ENCODE measurements at regions not wholly inside any gene's neighbourhood (a gene's known extent, or its start where the extent isn't known, plus 50 kb on each side); places are given as distances from the start of the nearest gene placed in this dataset.

GRCh38 chr14:49173765-49174373 is 412.3 kb downstream of the RPS29 start:
- no peaks in the 10 kb centered on the region for H3K4me1 Mint-ChIP-seq (ENCODE audit: low read depth in 2 of 2)
- no peak for DNase-seq
- H3K27me3 Mint-ChIP-seq: no peaks in the 10 kb centered on the region
- no peak overlapping the region for H3K4me3 Mint-ChIP-seq
- ATAC-seq (replicated peaks): no peak
- no peak overlapping the region for H3K27ac Mint-ChIP-seq
- H3K9me3 Mint-ChIP-seq: peaks cover 6 to 9% of the 10 kb centered on the region in 2 donors
- no peaks in the 10 kb centered on the region for H3K36me3 Mint-ChIP-seq (ENCODE audit: insufficient read depth)

- no peak for ATAC-seq (replicated peaks)
- H3K9me3 Mint-ChIP-seq: peaks cover 1 to 10% of the 10 kb centered on the region in 2 donors
- H3K36me3 Mint-ChIP-seq (ENCODE audit: insufficient read depth): no peaks in the 10 kb centered on the region
- no peaks in the 10 kb centered on the region for H3K4me1 Mint-ChIP-seq (ENCODE audit: low read depth in 2 of 2)
- DNase-seq: no peak
- no peak overlapping the region for H3K27ac Mint-ChIP-seq
- no peaks in the 10 kb centered on the region for H3K27me3 Mint-ChIP-seq
- no peak overlapping the region for H3K4me3 Mint-ChIP-seq
Observed at GRCh38 chr14:49164074-49164473, 422.1 kb downstream of the RPS29 start.

GRCh38 chr14:49160983-49161382 is 425.2 kb downstream of the RPS29 start:
- Mint-ChIP-seq H3K36me3 (ENCODE audit: insufficient read depth) (no peaks in the 10 kb centered on the region), H3K4me1 (ENCODE audit: low read depth in 2 of 2) (no peaks in the 10 kb centered on the region), H3K9me3 (peaks cover 0 to 5% of the 10 kb centered on the region in 2 donors), H3K4me3 (no peak overlapping the region), H3K27ac (no peak overlapping the region), H3K27me3 (no peaks in the 10 kb centered on the region)
- ATAC-seq (replicated peaks) (no peak), DNase-seq (no peak)

DNA sequence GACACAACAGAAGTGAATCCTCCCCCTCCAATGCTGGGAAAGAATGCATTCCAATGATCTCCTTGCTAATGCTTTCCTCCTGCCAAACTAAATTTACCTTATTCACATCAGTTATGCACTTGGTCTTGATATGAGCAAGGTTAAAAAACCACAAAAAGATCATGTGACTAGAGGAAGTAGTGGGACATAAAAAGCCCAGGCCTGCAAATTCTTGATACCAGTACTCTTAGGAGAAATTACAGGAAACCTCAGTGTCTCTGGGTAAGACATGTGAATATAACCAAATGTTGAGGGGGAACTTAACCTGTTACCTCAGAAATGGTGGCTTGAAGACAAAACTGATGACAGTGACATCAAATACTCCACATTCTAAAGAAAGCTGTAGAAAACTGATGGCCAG is 427.1 kb downstream of the RPS29 start:
- H3K27me3 Mint-ChIP-seq: no peaks in the 10 kb centered on the region
- no peaks in the 10 kb centered on the region for H3K4me1 Mint-ChIP-seq (ENCODE audit: low read depth in 2 of 2)
- no peak overlapping the region for H3K27ac Mint-ChIP-seq
- H3K9me3 Mint-ChIP-seq: peaks cover 0 to 5% of the 10 kb centered on the region in 2 donors
- ATAC-seq (replicated peaks) (no peak), DNase-seq (no peak)
- H3K36me3 Mint-ChIP-seq (ENCODE audit: insufficient read depth): no peaks in the 10 kb centered on the region
- H3K4me3 Mint-ChIP-seq: no peak overlapping the region

DNA sequence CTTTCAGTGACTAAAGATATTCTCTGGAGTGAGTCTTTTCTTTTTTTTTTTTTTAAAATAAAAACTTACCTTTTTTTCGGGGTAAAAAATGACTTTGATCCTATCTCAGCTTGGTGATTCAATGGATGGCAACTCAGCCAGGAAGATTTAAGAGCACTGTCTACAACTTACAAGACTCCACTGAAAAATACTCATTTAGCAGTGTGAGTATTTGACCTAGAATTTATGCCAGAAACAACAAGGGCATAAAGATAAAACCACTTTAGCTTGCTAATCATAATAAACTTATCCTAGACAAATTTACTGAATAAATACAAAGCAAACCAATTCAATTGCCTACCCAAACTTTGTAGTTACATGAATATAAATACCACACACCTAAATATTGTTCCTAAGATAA is 446.6 kb downstream of the RPS29 start:
- DNase-seq (no peak), ATAC-seq (replicated peaks) (no peak)
- Mint-ChIP-seq H3K9me3 (peaks cover 9 to 12% of the 10 kb centered on the region in 2 donors), H3K4me3 (no peak overlapping the region), H3K36me3 (ENCODE audit: insufficient read depth) (no peaks in the 10 kb centered on the region), H3K4me1 (ENCODE audit: low read depth in 2 of 2) (no peaks in the 10 kb centered on the region), H3K27me3 (no peaks in the 10 kb centered on the region), H3K27ac (no peak overlapping the region)

DNA sequence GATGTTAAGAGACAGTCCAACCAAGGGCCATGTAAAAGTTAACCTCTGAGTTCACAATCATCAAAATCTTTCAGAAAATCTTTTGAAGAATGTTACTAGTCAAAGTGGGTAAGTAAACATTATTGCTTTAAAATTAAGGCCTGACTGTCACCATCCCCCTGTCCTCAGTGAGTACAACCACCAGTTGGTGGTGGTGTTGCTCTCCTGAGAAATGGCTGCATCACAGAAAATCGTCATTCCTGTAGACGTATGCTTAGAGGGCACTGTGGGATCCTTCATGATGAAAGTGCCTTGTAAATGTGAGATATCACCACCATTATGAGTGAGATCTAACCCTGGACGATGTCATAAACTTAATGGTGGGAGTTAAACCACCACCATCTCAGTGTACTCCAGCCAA is 451.2 kb downstream of the RPS29 start:
- ATAC-seq (replicated peaks) (no peak), DNase-seq (no peak)
- no peak overlapping the region for H3K4me3 Mint-ChIP-seq
- H3K9me3 Mint-ChIP-seq: peaks cover 2 to 7% of the 10 kb centered on the region in 2 donors
- no peaks in the 10 kb centered on the region for H3K4me1 Mint-ChIP-seq (ENCODE audit: low read depth in 2 of 2)
- H3K27me3 Mint-ChIP-seq: no peaks in the 10 kb centered on the region
- H3K36me3 Mint-ChIP-seq (ENCODE audit: insufficient read depth): no peaks in the 10 kb centered on the region
- H3K27ac Mint-ChIP-seq: no peak overlapping the region

DNA sequence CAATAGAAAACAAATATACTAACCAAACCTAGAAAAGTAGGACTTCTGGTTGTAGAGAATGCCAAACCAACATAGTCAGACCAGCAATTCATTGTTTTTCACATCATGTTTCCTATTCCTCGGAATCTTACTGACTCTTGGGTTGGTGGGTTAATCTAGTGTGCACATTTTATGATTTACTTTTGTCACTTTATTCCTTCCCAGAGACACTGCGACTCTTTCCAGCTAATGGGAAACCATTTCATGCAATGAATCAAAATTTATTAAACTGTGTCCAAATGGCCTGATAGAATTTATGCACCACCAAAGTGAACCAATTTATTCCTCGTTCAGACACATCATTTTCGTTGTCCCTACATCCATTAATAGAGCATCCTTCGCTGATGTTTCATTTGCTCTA is 464.9 kb downstream of the RPS29 start:
- Mint-ChIP-seq H3K4me1 (ENCODE audit: low read depth in 2 of 2) (no peaks in the 10 kb centered on the region), H3K4me3 (no peak overlapping the region), H3K27ac (no peak overlapping the region), H3K9me3 (peaks cover 3 to 7% of the 10 kb centered on the region in 2 donors), H3K36me3 (ENCODE audit: insufficient read depth) (no peaks in the 10 kb centered on the region), H3K27me3 (no peaks in the 10 kb centered on the region)
- DNase-seq: no peak
- no peak for ATAC-seq (replicated peaks)

DNA sequence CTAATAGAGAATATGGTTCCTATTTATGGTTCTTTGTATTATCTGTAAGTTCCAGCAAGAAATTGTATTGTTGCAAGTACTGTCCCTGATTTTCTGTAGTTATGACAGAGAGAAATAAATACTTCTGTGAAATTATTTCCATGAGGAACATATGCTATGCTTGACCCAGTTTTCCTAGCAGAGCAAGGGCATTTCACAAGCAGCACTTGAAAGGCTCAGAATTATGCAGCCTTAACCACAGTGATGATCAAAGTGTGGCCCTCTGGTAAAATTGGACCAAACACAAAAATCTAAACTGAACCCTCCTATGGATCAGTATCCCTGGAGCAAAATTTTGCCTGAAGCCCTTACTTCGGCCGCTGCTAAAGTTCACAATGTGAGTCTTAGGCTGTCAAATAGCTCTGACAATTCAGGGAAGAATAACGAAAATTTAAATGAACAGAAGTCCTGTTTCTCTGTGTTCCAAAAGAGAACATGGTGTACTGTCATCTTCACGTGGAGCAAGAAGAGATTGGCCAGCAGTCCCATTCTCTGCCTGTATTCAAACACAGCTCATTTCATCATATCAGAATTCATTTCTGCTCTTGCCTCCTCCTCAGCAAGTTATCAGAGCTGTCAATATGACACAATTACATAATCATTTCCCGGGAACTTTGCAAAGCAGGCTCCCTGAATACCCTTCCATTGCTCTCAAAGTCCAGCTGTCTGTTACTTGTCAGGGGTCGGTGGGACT is 471.9 kb downstream of the RPS29 start:
- no peak overlapping the region for H3K4me3 Mint-ChIP-seq
- no peak for ATAC-seq (replicated peaks)
- no peaks in the 10 kb centered on the region for H3K36me3 Mint-ChIP-seq (ENCODE audit: insufficient read depth)
- H3K9me3 Mint-ChIP-seq: peaks cover 0 to 2% of the 10 kb centered on the region in 2 donors
- no peaks in the 10 kb centered on the region for H3K4me1 Mint-ChIP-seq (ENCODE audit: low read depth in 2 of 2)
- no peak for DNase-seq
- no peaks in the 10 kb centered on the region for H3K27me3 Mint-ChIP-seq
- H3K27ac Mint-ChIP-seq: no peak overlapping the region

- no peak overlapping the region for H3K4me3 Mint-ChIP-seq
- H3K27ac Mint-ChIP-seq: no peak overlapping the region
- ATAC-seq (replicated peaks) (no peak), DNase-seq (no peak)
- H3K27me3 Mint-ChIP-seq: no peaks in the 10 kb centered on the region
- peaks cover 2 to 15% of the 10 kb centered on the region in 2 donors for H3K9me3 Mint-ChIP-seq
- no peaks in the 10 kb centered on the region for H3K4me1 Mint-ChIP-seq (ENCODE audit: low read depth in 2 of 2)
- H3K36me3 Mint-ChIP-seq (ENCODE audit: insufficient read depth): peaks cover 3% of the 10 kb centered on the region
Observed at GRCh38 chr14:49106741-49107667, 479.2 kb downstream of the RPS29 start.

DNA sequence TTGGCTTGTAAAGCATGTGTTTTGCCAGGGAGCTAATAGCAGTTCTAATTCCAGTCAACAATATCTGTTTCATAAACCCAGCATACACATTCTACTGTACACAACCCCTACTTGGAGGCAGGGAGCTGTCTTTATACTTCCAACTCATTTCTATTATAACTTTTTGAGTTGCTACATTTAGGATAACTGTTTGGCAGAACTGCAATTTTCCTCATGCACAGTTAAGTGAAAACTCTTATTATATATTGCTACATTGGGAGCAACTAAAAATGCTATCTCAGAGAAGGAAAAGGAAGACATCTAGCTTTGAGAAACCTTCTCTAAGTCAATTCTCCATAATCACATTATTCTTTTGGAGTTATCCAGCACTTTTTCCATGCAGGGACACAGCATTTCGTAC is 480.2 kb downstream of the RPS29 start:
- Mint-ChIP-seq H3K36me3 (ENCODE audit: insufficient read depth) (peaks cover 3% of the 10 kb centered on the region), H3K9me3 (peaks cover 2 to 15% of the 10 kb centered on the region in 2 donors), H3K4me3 (no peak overlapping the region), H3K27me3 (no peaks in the 10 kb centered on the region), H3K4me1 (ENCODE audit: low read depth in 2 of 2) (no peaks in the 10 kb centered on the region), H3K27ac (no peak overlapping the region)
- DNase-seq (no peak), ATAC-seq (replicated peaks) (no peak)

DNA sequence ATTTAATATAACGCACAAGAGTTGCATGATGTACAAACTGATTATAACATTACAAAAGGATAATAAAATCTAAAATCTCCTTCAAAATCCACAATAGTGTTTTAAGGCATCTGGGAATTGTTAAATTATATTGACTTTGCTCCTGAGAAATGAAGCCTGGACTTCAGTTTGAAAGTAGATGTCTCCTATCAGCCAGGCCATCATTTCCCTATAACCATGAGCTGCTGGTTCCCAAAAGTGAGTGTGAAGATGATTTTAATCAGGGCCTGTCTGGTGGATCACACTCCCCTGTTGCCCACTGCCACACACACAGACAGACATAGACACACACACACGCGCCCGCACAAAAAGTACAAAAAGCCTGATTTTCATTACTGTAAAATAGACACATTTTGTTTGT is 480.7 kb downstream of the RPS29 start:
- H3K27me3 Mint-ChIP-seq: no peaks in the 10 kb centered on the region
- ATAC-seq (replicated peaks): no peak
- no peak overlapping the region for H3K4me3 Mint-ChIP-seq
- H3K36me3 Mint-ChIP-seq (ENCODE audit: insufficient read depth): peaks cover 3% of the 10 kb centered on the region
- no peak overlapping the region for H3K27ac Mint-ChIP-seq
- H3K4me1 Mint-ChIP-seq (ENCODE audit: low read depth in 2 of 2): no peaks in the 10 kb centered on the region
- DNase-seq: no peak
- peaks cover 2 to 15% of the 10 kb centered on the region in 2 donors for H3K9me3 Mint-ChIP-seq

GRCh38 chr14:49092345-49092744 is 493.8 kb downstream of the RPS29 start:
- no peaks in the 10 kb centered on the region for H3K36me3 Mint-ChIP-seq (ENCODE audit: insufficient read depth)
- no peak overlapping the region for H3K4me3 Mint-ChIP-seq
- H3K9me3 Mint-ChIP-seq: no peaks in the 10 kb centered on the region
- ATAC-seq (replicated peaks) (no peak), DNase-seq (no peak)
- no peaks in the 10 kb centered on the region for H3K27me3 Mint-ChIP-seq
- H3K4me1 Mint-ChIP-seq (ENCODE audit: low read depth in 2 of 2): no peaks in the 10 kb centered on the region
- no peak overlapping the region for H3K27ac Mint-ChIP-seq

DNA sequence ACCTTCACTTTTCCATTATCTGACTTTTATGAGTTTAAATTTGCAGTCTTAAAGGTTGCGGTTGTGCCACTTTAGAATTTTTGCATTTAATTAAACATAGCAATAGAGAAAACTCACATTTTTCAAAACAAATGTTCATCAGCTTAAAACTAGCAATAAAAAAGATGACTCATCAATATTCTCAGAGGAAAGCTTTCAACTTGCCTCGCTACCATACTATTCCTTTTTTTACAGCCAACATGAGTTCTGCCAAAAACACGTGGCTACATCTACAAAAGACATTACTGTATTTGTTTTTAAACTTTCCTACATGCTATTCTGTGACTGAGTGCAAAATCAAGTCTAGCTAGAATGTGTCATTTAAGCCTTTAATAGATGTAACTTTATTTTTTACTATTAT is 497.1 kb downstream of the RPS29 start:
- Mint-ChIP-seq H3K27ac (no peak overlapping the region), H3K4me1 (ENCODE audit: low read depth in 2 of 2) (no peaks in the 10 kb centered on the region), H3K9me3 (no peaks in the 10 kb centered on the region), H3K27me3 (no peaks in the 10 kb centered on the region), H3K36me3 (ENCODE audit: insufficient read depth) (no peaks in the 10 kb centered on the region), H3K4me3 (no peak overlapping the region)
- DNase-seq (no peak), ATAC-seq (replicated peaks) (no peak)
